Esophagus squamous epithelium (tissue), 4 donors: ENCODE measurements at regions not wholly inside any gene's neighbourhood (a gene's known extent, or its start where the extent isn't known, plus 50 kb on each side); places are given as distances from the start of the nearest gene placed in this dataset.

Source experiments
- POLR2A ChIP-seq, 4 donors: fragments of 450-650 bp; IDR thresholded peaks; one replicate each; pipeline ENCODE4 v1.6.1; 2017; ENCODE audit warnings: antibody characterized with exemption in 4 of 4, mild to moderate bottlenecking in 4 of 4, moderate library complexity in 3 of 4
- TF ChIP-seq, protein P1 (sequence below), 6 experiments: fragments of 450-650 bp in 4 of 6; fragments of 200-600 bp in 2 of 6; sonication (generic) in 2 of 6; IDR thresholded peaks; one replicate each; pipeline ENCODE4 v1.5.1; 2016 to 2019; ENCODE audit warnings: antibody characterized with exemption in 6 of 6, mild to moderate bottlenecking in 4 of 6, moderate library complexity in 4 of 6

DNA sequence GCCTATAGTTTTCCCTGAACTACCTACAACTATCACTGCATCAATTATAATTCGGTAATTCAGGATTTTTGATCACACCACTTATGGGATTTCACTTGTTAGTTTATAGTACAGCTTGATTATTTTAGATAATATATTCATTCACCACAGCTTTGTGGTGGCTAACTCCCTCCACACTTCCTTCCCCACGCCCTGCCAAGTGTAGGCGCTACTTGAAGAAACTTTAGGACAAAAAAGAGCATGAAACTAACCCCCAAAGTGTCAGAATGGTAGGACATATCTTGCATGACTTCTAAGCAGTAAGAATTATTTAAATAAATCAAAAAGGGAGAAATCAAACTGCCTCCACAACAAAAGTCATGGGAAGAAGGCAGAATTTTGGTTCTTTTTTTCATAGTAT lies 70.1 kb downstream of the LHX9 start:
- TF ChIP-seq, protein P1, sequence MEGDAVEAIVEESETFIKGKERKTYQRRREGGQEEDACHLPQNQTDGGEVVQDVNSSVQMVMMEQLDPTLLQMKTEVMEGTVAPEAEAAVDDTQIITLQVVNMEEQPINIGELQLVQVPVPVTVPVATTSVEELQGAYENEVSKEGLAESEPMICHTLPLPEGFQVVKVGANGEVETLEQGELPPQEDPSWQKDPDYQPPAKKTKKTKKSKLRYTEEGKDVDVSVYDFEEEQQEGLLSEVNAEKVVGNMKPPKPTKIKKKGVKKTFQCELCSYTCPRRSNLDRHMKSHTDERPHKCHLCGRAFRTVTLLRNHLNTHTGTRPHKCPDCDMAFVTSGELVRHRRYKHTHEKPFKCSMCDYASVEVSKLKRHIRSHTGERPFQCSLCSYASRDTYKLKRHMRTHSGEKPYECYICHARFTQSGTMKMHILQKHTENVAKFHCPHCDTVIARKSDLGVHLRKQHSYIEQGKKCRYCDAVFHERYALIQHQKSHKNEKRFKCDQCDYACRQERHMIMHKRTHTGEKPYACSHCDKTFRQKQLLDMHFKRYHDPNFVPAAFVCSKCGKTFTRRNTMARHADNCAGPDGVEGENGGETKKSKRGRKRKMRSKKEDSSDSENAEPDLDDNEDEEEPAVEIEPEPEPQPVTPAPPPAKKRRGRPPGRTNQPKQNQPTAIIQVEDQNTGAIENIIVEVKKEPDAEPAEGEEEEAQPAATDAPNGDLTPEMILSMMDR (IDR thresholded peaks at IDR 0.05) = no peak
- TF ChIP-seq POLR2A (IDR thresholded peaks at IDR 0.05) = no peak
